ENCODE measurements at regions not wholly inside any gene's neighbourhood (a gene's known extent, or its start where the extent isn't known, plus 50 kb on each side); places are given as distances from the start of the nearest gene placed in this dataset.

- Mint-ChIP-seq H3K36me3 (peaks cover 56 to 61% of the 10 kb centered on the region in 2 donors), H3K27ac (no peak overlapping the region), H3K4me3 (peak overlapping the region; percentile 55 to 60), H3K4me1 (peaks cover 42 to 65% of the 10 kb centered on the region in 2 donors), H3K27me3 (no peaks in the 10 kb centered on the region), H3K9me3 (no peaks in the 10 kb centered on the region)
- no peak for ATAC-seq (replicated peaks)
- DNase-seq, result no peak
Measured at GRCh38 chr12:124517260-124518050, 50.0 kb downstream of the NCOR2 start.

- Mint-ChIP-seq H3K4me3 (no peak overlapping the region), H3K27ac (no peak overlapping the region), H3K4me1 (peaks cover 43 to 65% of the 10 kb centered on the region in 2 donors), H3K36me3 (peaks cover 58 to 64% of the 10 kb centered on the region in 2 donors), H3K9me3 (no peaks in the 10 kb centered on the region), H3K27me3 (no peaks in the 10 kb centered on the region)
- ATAC-seq (replicated peaks) (no peak), DNase-seq (no peak)
Measured at GRCh38 chr12:124516850-124517249, 50.6 kb downstream of the NCOR2 start.

GRCh38 chr12:124515981-124516380 is 51.4 kb downstream of the NCOR2 start:
- peaks cover 56 to 60% of the 10 kb centered on the region in 2 donors for H3K36me3 Mint-ChIP-seq
- no peaks in the 10 kb centered on the region for H3K9me3 Mint-ChIP-seq
- peaks cover 39 to 57% of the 10 kb centered on the region in 2 donors for H3K4me1 Mint-ChIP-seq
- DNase-seq (no peak), ATAC-seq (replicated peaks) (no peak)
- no peak overlapping the region for H3K4me3 Mint-ChIP-seq
- no peaks in the 10 kb centered on the region for H3K27me3 Mint-ChIP-seq
- H3K27ac Mint-ChIP-seq, result no peak overlapping the region

- Mint-ChIP-seq H3K27ac (no peak overlapping the region), H3K27me3 (no peaks in the 10 kb centered on the region)
Measured at GRCh38 chr12:124514996-124515932, 52.1 kb downstream of the NCOR2 start.

GRCh38 chr12:124514145-124514995 is 53.0 kb downstream of the NCOR2 start:
- Mint-ChIP-seq H3K36me3 (peaks cover 47 to 50% of the 10 kb centered on the region in 2 donors), H3K27ac (no peak overlapping the region), H3K27me3 (no peaks in the 10 kb centered on the region), H3K9me3 (no peaks in the 10 kb centered on the region), H3K4me3 (no peak overlapping the region), H3K4me1 (peaks cover 37 to 57% of the 10 kb centered on the region in 2 donors)
- no peak for ATAC-seq (replicated peaks)
- DNase-seq, result no peak

More at GRCh38 chr12:124514996-124515932, 52.1 kb downstream of the NCOR2 start:
- Mint-ChIP-seq H3K4me1 (peaks cover 39 to 57% of the 10 kb centered on the region in 2 donors), H3K9me3 (no peaks in the 10 kb centered on the region), H3K4me3 (no peak overlapping the region), H3K36me3 (peaks cover 53 to 58% of the 10 kb centered on the region in 2 donors)
- ATAC-seq (replicated peaks), result no peak
- DNase-seq, result no peak

GRCh38 chr12:124513297-124513867 is 54.0 kb downstream of the NCOR2 start:
- ATAC-seq (replicated peaks), result no peak
- Mint-ChIP-seq H3K4me1 (peaks cover 36 to 57% of the 10 kb centered on the region in 2 donors), H3K9me3 (no peaks in the 10 kb centered on the region), H3K27me3 (no peaks in the 10 kb centered on the region), H3K4me3 (no peak overlapping the region), H3K27ac (no peak overlapping the region), H3K36me3 (peaks cover 40 to 41% of the 10 kb centered on the region in 2 donors)
- no peak for DNase-seq

- Mint-ChIP-seq H3K27me3 (no peaks in the 10 kb centered on the region), H3K36me3 (peaks cover 37 to 39% of the 10 kb centered on the region in 2 donors), H3K4me1 (peaks cover 35 to 57% of the 10 kb centered on the region in 2 donors), H3K9me3 (no peaks in the 10 kb centered on the region), H3K27ac (no peak overlapping the region), H3K4me3 (no peak overlapping the region)
- DNase-seq (no peak), ATAC-seq (replicated peaks) (no peak)
Measured at GRCh38 chr12:124512667-124513296, 54.6 kb downstream of the NCOR2 start.

GRCh38 chr12:124511259-124511985 is 56.0 kb downstream of the NCOR2 start:
- Mint-ChIP-seq H3K27ac (no peak overlapping the region), H3K4me3 (no peak overlapping the region), H3K9me3 (no peaks in the 10 kb centered on the region), H3K27me3 (no peaks in the 10 kb centered on the region), H3K36me3 (peaks cover 37 to 46% of the 10 kb centered on the region in 2 donors), H3K4me1 (peaks cover 42 to 62% of the 10 kb centered on the region in 2 donors)
- no peak for DNase-seq
- no peak for ATAC-seq (replicated peaks)

- no peak overlapping the region for H3K4me3 Mint-ChIP-seq
- H3K4me1 Mint-ChIP-seq, result peaks cover 41 to 72% of the 10 kb centered on the region in 2 donors
- H3K27me3 Mint-ChIP-seq, result no peaks in the 10 kb centered on the region
- H3K9me3 Mint-ChIP-seq, result no peaks in the 10 kb centered on the region
- peak overlapping the region; percentile 70 for H3K27ac Mint-ChIP-seq
- DNase-seq (no peak), ATAC-seq (replicated peaks) (no peak)
- H3K36me3 Mint-ChIP-seq, result peaks cover 32 to 48% of the 10 kb centered on the region in 2 donors
Measured at GRCh38 chr12:124510301-124510970, 57.0 kb downstream of the NCOR2 start.

- no peak overlapping the region for H3K27ac Mint-ChIP-seq
- no peak for ATAC-seq (replicated peaks)
- no peaks in the 10 kb centered on the region for H3K9me3 Mint-ChIP-seq
- H3K4me1 Mint-ChIP-seq, result peaks cover 42 to 75% of the 10 kb centered on the region in 2 donors
- no peak overlapping the region for H3K4me3 Mint-ChIP-seq
- no peaks in the 10 kb centered on the region for H3K27me3 Mint-ChIP-seq
- no peak for DNase-seq
- peaks cover 29 to 44% of the 10 kb centered on the region in 2 donors for H3K36me3 Mint-ChIP-seq
Measured at GRCh38 chr12:124509676-124510300, 57.6 kb downstream of the NCOR2 start.

GRCh38 chr12:124509300-124509675 is 58.1 kb downstream of the NCOR2 start:
- H3K9me3 Mint-ChIP-seq, result no peaks in the 10 kb centered on the region
- peaks cover 26 to 43% of the 10 kb centered on the region in 2 donors for H3K36me3 Mint-ChIP-seq
- peaks cover 46 to 77% of the 10 kb centered on the region in 2 donors for H3K4me1 Mint-ChIP-seq
- H3K27me3 Mint-ChIP-seq, result no peaks in the 10 kb centered on the region
- ATAC-seq (replicated peaks) (no peak), DNase-seq (no peak)
- H3K4me3 Mint-ChIP-seq, result no peak overlapping the region
- no peak overlapping the region for H3K27ac Mint-ChIP-seq
